Neural cell (in vitro differentiated cells): ENCODE measurements at regions not wholly inside any gene's neighbourhood (a gene's known extent, or its start where the extent isn't known, plus 50 kb on each side); places are given as distances from the start of the nearest gene placed in this dataset.
"Not testable (repeated sequence)": the region's sequence is repeated elsewhere in the genome, so short reads cannot be mapped to it uniquely, and the experiment has no call there.

ENCODE experiments used
- H2AFZ ChIP-seq: fragments of 200-600, 300-800 bp; sonication (generic), shearing (Covaris generic); 2 replicates; pipeline ENCODE4 v1.6.0; 2014; ENCODE audit warnings: low read depth, mild to moderate bottlenecking, antibody characterized with exemption, low read length, moderate library complexity
- H3F3A ChIP-seq: fragments of 200-600 bp; shearing (Covaris generic); 2 replicates; pipeline ENCODE4 v1.6.1; 2016; ENCODE audit warnings: mild to moderate bottlenecking, moderate library complexity, mixed read lengths, antibody characterized with exemption, low read length; ENCODE audit not compliant: insufficient read depth, poor library complexity, severe bottlenecking
- H3K27ac ChIP-seq: fragments of 200-600, 300-800 bp; sonication (generic), shearing (Covaris generic); 2 replicates; pipeline ENCODE4 v1.5.1; 2014; ENCODE audit warnings: mild to moderate bottlenecking, low read length, moderate library complexity
- H3K27me3 ChIP-seq: fragments of 300-800, 200-600 bp; sonication (generic), shearing (Covaris generic); 2 replicates; pipeline ENCODE4 v1.6.0; 2014; ENCODE audit warnings: mild to moderate bottlenecking, low read depth, low read length, moderate library complexity; ENCODE audit not compliant: insufficient read depth
- H3K36me3 ChIP-seq: fragments of 300-800, 200-600 bp; sonication (generic), shearing (Covaris generic); 2 replicates; pipeline ENCODE4 v1.5.1; 2014; ENCODE audit warnings: mild to moderate bottlenecking, antibody characterized with exemption, low read length, moderate library complexity; ENCODE audit not compliant: insufficient read depth
- H3K4me2 ChIP-seq: fragments of 300-800, 200-600 bp; sonication (generic), shearing (Covaris generic); 2 replicates; pipeline ENCODE4 v1.6.0; 2014; ENCODE audit warnings: mild to moderate bottlenecking, low read length
- H3K4me3 ChIP-seq: fragments of 300-800, 200-600 bp; sonication (generic), shearing (Covaris generic); 2 replicates; pipeline ENCODE4 v1.5.1; 2014; ENCODE audit warnings: mild to moderate bottlenecking, low read length, moderate library complexity
- H3K79me2 ChIP-seq: fragments of 200-600 bp; shearing (Covaris generic); replicated peaks from 2 replicates; pipeline ENCODE4 v1.6.0; 2014; ENCODE audit warnings: mild to moderate bottlenecking, low read length, moderate library complexity; ENCODE audit not compliant: insufficient read depth
- H3K9ac ChIP-seq: fragments of 300-800, 200-600 bp; sonication (generic), shearing (Covaris generic); 2 replicates; pipeline ENCODE4 v1.6.1; 2016; ENCODE audit warnings: mild to moderate bottlenecking, low read length, mixed read lengths
- H3K9me2 ChIP-seq: fragments of 200-600 bp; shearing (Covaris generic); 2 replicates; pipeline ENCODE4 v1.6.1; 2016; ENCODE audit warnings: mild to moderate bottlenecking, low read length, mixed read lengths; ENCODE audit not compliant: insufficient read depth
- H3K9me3 ChIP-seq: fragments of 200-600, 300-800 bp; sonication (generic), shearing (Covaris generic); 2 replicates; pipeline ENCODE4 v1.6.1; 2016; ENCODE audit warnings: mild to moderate bottlenecking, mixed run types, low read length, moderate library complexity, mixed read lengths
- H4K20me1 ChIP-seq: fragments of 200-600 bp; shearing (Covaris generic); 2 replicates; pipeline ENCODE4 v1.6.1; 2016; ENCODE audit warnings: mild to moderate bottlenecking, mixed run types; ENCODE audit not compliant: insufficient read depth
- EP300 ChIP-seq: fragments of 450-650 bp; conservative IDR thresholded peaks from 2 replicates; pipeline ENCODE4 v1.6.1; 2014; ENCODE audit warnings: antibody characterized with exemption, mild to moderate bottlenecking, moderate library complexity; ENCODE audit not compliant: poor library complexity, severe bottlenecking
- EZH2 ChIP-seq: fragments of 200-600, 300-800 bp; shearing (Covaris generic), sonication (generic); IDR thresholded peaks from 2 replicates; pipeline ENCODE4 v1.6.1; 2014; ENCODE audit warnings: antibody characterized with exemption, low read length, borderline replicate concordance, mild to moderate bottlenecking; ENCODE audit not compliant: insufficient read depth, poor library complexity, severe bottlenecking
- MXI1 ChIP-seq: fragments of 450-650 bp; conservative IDR thresholded peaks from 2 replicates; pipeline ENCODE4 v1.6.1; 2014; ENCODE audit warnings: antibody characterized with exemption, mild to moderate bottlenecking; ENCODE audit not compliant: poor library complexity, severe bottlenecking
- POLR2AphosphoS5 ChIP-seq: IDR thresholded peaks from 2 replicates; pipeline ENCODE4 v1.6.1; 2012
- RAD21 ChIP-seq: fragments of 450-650 bp; conservative IDR thresholded peaks from 2 replicates; pipeline ENCODE4 v1.6.1; 2014; ENCODE audit warnings: antibody characterized with exemption, mild to moderate bottlenecking, moderate library complexity
- REST ChIP-seq: IDR thresholded peaks from 2 replicates; pipeline ENCODE4 v1.6.1; 2012; ENCODE audit warnings: borderline replicate concordance
- SMC3 ChIP-seq: fragments of 450-650 bp; conservative IDR thresholded peaks from 2 replicates; pipeline ENCODE4 v1.6.1; 2014; ENCODE audit warnings: antibody characterized with exemption, mild to moderate bottlenecking, moderate library complexity; ENCODE audit not compliant: poor library complexity
- TAF1 ChIP-seq: IDR thresholded peaks from 2 replicates; pipeline ENCODE4 v1.6.1; 2012; ENCODE audit warnings: low read depth
- TF ChIP-seq, protein P1 (sequence below): fragments of 450-650 bp; IDR thresholded peaks from 2 replicates; pipeline ENCODE4 v1.5.1; 2014; ENCODE audit warnings: antibody characterized with exemption, mild to moderate bottlenecking, moderate library complexity; ENCODE audit not compliant: poor library complexity, severe bottlenecking

DNA sequence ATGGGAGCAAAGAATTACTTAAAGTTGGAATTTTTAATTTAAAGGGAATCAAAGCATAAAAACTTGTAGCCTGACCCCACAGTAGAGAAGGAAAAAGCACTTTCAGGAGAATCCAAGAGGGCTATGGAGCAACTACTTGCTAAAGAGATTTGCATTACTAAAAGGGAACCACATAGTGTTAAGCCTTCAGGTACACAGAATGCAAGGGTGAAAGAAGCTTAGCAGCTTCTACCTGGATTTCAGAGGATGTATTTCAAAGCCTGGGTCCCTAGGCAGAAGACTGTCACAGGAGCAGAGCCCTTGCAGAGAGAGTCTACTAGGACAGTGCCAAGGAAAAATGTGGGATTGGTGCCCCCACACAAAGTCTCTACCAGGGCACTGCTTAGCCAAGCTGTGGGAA lies 575.0 kb downstream of the GBE1 start:
- H3K4me2 ChIP-seq: no peak overlapping the region
- no peaks in the 10 kb centered on the region for H3K27me3 ChIP-seq
- H3K79me2 ChIP-seq: no peaks in the 10 kb centered on the region
- TF ChIP-seq REST: no peak
- TF ChIP-seq EP300: no peak
- no peak for TF ChIP-seq RAD21
- TF ChIP-seq EZH2: no peak
- no peak for TF ChIP-seq TAF1
- no peak for TF ChIP-seq POLR2AphosphoS5
- TF ChIP-seq, protein P1, sequence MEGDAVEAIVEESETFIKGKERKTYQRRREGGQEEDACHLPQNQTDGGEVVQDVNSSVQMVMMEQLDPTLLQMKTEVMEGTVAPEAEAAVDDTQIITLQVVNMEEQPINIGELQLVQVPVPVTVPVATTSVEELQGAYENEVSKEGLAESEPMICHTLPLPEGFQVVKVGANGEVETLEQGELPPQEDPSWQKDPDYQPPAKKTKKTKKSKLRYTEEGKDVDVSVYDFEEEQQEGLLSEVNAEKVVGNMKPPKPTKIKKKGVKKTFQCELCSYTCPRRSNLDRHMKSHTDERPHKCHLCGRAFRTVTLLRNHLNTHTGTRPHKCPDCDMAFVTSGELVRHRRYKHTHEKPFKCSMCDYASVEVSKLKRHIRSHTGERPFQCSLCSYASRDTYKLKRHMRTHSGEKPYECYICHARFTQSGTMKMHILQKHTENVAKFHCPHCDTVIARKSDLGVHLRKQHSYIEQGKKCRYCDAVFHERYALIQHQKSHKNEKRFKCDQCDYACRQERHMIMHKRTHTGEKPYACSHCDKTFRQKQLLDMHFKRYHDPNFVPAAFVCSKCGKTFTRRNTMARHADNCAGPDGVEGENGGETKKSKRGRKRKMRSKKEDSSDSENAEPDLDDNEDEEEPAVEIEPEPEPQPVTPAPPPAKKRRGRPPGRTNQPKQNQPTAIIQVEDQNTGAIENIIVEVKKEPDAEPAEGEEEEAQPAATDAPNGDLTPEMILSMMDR: no peak
- no peak for TF ChIP-seq MXI1
- no peak for TF ChIP-seq SMC3
- no peaks in the 10 kb centered on the region for H4K20me1 ChIP-seq
- no peak overlapping the region for H3K4me3 ChIP-seq
- no peak overlapping the region for H3K9ac ChIP-seq
- H3K36me3 ChIP-seq: no peaks in the 10 kb centered on the region
- no peak overlapping the region for H2AFZ ChIP-seq
- H3K9me2 ChIP-seq: no peaks in the 10 kb centered on the region
- H3K27ac ChIP-seq: no peak overlapping the region
- H3K9me3 ChIP-seq: no peaks in the 10 kb centered on the region
- H3F3A ChIP-seq: no peaks in the 10 kb centered on the region

- not testable (repeated sequence) for H3K36me3 ChIP-seq, H3F3A ChIP-seq, H2AFZ ChIP-seq, H3K4me3 ChIP-seq, H3K4me2 ChIP-seq, H4K20me1 ChIP-seq, H3K9me2 ChIP-seq, H3K27ac ChIP-seq, H3K27me3 ChIP-seq, H3K79me2 ChIP-seq, H3K9ac ChIP-seq, H3K9me3 ChIP-seq
Measured at GRCh38 chr3:81182086-81182875, 579.2 kb downstream of the GBE1 start.
